ENCODE measurements at regions not wholly inside any gene's neighbourhood (a gene's known extent, or its start where the extent isn't known, plus 50 kb on each side); places are given as distances from the start of the nearest gene placed in this dataset.

DNA sequence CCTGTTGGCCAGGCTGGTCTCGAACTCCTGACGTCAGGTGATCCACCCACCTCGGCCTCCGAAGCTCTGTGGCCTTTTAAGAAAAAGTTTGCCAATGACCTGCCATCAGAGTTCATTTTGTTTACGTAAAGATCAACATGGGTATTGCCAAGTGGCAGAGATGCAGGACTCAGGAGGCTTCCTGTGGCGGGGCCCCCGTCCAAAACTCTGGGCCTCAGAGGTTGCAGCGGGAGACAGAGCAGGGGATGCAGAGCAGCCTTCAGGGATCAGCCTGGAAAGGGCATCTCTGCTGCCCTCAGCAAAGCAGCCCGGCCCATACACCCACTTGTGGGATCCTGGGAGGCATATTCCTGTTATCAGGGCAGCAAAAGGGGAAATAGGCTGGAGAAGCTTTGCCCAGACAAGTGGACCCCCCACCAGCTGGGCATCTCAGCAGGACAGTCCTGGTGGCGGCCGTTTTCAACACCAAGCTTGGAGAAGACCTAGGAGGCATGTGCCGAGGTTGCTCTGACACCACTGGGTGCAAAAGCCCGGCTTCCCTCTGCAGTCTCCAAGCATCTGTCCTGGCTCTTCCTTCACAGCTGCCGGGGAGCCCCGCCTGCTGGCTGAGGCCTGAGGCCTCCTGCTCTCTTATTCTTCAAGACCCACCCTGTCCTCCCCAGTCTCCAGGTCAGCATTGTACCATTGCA lies 1152.4 kb downstream of the BRD1 start:
- no peak for DNase-seq (ENCODE audit: low read depth)

DNA sequence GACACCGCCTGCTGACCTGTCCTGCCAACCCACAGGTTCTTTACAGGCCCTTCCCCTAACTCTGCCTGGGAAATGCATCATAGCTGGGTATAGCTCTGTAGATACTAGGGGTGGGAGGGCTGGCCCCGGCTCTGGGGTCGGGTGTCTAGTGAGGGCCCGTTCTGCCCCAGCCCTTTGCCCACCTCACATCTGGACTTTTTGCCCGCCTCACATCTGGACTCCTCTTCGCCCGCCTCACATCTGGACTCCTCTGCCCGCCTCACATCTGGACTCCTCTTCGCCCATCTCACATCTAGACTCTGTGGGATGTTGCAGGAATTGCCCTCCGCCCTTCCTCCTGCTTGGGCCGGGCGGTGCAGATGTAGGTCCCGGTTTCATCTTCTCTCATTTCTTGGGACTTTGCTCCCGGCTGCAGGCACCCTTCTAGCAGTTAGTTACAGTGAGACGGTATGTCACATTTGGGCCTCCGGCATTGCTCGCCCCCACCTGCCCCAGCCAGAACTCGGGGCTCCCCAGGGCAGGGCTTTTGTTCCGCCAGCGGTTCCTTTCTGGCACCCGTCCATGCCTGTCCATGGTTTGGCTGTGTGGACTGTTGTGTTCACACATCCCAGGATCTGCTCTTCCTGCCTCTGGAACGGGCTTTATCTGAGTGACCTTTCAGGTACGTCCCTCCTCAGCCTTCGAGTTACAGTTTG lies 1153.7 kb downstream of the BRD1 start:
- DNase-seq (ENCODE audit: low read depth): no peak

GRCh38 chr22:48672387-48672786 lies 1155.3 kb downstream of the BRD1 start:
- no peak for DNase-seq (ENCODE audit: low read depth)

DNA sequence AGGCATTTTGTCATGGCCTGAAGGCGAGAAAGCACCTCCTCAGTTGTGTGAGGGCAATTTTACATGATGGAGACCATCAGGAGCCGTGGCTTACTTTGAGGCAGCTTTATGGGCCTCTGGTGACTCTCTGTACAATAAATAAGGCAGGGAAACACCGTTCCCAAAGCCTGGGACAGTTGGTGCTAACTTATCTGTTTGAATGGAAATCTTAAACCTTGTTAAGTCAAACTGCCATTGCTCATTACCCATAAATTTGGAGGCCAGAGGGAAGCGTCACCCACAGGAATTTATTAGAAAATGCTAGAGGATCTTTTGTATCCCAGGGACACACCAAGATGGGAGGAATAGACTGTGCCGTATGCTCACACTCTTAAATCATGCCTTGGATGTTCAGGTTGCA lies 1156.9 kb downstream of the BRD1 start:
- no peak for DNase-seq (ENCODE audit: low read depth)

DNA sequence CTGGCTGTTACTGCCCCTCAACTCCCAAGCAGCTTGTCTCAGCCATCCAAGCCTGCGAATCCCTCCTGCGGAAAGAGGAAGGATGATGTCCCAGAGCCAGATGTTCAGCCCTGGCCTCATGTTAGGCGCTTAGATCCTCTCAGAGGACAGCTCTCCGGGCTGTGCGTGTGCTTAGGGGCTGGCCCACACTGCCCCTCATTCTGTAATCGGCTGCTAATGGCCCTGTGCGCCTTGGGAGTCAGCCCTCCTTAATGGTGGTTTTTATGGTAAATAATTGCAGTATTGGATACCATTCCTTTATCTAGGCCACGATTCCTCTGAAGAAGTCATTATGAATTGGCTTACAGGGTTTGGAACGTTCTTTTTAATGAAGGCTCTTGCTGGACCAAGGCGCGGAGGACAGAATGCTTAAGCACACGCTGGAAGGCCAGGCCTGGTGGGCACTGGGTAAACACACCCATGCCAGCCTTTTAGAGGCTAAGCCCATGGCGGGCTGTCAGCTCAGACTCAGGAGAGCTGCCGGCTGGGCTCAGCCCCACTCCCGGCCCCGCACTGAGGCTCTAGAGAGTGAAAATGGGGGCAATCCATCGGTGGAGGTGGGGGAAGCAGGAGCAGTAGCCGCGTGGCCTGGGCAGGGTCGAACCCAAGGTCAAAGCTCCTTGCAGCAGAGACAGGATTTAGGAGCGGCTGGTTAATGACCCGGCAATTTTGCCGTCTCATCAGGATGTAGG lies 1157.5 kb downstream of the BRD1 start:
- DNase-seq (ENCODE audit: low read depth): no peak

DNA sequence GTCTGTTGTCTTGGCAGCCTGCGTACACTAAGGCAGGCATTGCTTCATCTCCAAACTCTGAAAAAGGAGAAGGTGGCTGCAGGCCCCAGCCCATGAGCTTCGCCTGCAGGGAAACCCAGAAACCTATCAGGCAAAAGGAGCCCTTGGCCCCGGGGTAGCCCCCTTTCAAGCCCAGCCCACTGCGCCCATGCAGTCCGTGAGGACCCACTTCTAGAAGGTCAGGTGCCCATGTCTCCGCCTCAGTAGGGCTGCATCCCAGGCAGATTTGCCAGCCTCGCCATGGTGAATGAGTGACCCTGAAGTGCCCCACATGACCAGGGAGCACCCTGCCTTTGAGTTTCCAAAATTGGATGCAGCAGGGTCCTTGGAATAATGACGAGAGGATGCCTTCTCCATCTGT lies 1158.4 kb downstream of the BRD1 start:
- no peak for DNase-seq (ENCODE audit: low read depth)

- no peak for DNase-seq (ENCODE audit: low read depth)
These were observed 1160.4 kb downstream of the BRD1 start for GRCh38 chr22:48667289-48667688.

GRCh38 chr22:48666620-48667019 lies 1161.1 kb downstream of the BRD1 start:
- no peak for DNase-seq (ENCODE audit: low read depth)

GRCh38 chr22:48665311-48665995 lies 1162.2 kb downstream of the BRD1 start:
- no peak for DNase-seq (ENCODE audit: low read depth)

- no peak for DNase-seq (ENCODE audit: low read depth)
These were observed 1163.1 kb downstream of the BRD1 start for GRCh38 chr22:48664586-48664985.

DNA sequence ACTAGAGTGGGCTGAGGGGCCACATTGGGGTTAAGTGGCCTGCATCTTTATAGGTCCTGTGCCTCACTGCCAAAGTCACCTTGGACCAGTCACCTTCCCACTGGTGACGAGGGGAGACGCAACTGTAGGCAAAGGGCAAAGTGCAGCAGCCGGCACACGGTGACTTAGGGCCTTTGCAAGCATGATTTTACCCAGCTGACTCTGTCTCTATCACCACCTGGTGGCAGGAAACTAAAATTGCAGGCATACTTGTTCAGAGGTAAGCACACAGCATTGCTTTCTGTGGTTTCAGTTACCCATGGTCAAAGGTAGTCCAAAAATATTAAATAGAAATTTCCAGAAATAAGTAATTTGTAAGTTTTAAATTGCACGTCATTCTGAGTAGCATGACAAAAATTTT lies 1164.4 kb downstream of the BRD1 start:
- DNase-seq (ENCODE audit: low read depth): no peak

- no peak for DNase-seq (ENCODE audit: low read depth)
These were observed 1165.1 kb downstream of the BRD1 start for GRCh38 chr22:48662476-48663135.

GRCh38 chr22:48661984-48662383 lies 1165.7 kb downstream of the BRD1 start:
- no peak for DNase-seq (ENCODE audit: low read depth)

GRCh38 chr22:48660790-48661740 lies 1166.6 kb downstream of the BRD1 start:
- DNase-seq (ENCODE audit: low read depth): no peak

DNA sequence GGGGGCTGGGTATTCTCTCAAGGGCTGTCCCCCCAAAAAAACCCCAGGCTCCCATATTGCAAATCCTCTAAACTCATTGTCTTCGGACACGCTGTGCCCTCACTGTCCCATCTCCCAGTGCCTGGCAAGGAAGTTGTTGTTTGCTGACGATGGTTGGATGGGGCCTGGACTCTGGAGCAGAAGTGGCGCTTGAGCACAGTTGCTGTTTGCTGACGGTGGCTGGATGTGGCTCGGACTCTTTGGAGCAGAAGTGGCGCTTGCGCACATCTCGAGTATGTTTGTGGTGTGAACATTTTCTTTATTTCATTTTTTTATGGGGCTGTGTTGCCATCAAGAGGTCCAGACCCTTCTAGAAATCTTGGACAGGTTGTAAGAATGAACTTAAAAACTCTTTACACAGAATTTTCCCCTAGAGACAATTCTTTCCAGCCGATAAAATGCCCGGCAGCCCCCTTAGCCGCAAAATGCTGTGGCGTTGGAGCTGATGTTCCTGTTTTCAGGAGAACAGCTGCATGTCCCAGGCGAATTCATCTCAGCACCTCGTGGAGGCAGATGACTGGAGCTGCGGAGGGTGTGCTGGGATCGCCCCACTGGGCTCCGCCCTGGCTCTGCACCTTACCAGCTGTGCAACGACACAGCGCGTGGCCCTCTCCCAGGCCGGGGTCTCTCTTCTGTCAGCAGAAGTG lies 1167.4 kb downstream of the BRD1 start:
- DNase-seq (ENCODE audit: low read depth): no peak

- no peak for DNase-seq (ENCODE audit: low read depth)
These were observed 1168.2 kb downstream of the BRD1 start for GRCh38 chr22:48659404-48659996.

- no peak for DNase-seq (ENCODE audit: low read depth)
These were observed 1168.8 kb downstream of the BRD1 start for GRCh38 chr22:48658871-48659270.

DNA sequence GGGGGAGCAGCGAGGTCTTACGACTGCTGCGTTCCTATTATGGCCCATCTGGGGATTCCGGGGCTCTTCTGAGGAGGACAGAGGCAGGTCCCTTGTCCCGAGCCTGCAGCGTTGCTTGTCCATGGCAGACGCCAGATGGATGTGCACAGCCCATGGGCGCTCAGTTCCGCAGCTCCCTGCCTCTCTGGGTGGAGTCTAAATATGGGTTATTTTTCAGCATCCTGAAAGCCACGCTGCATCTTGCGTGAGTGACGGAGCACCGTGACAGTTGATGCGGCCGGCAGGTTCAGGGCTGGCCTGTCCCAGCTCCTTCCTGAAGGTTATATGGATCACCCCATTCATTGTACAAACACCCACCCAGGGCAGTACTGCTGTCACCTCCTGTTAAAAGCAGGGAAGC lies 1169.4 kb downstream of the BRD1 start:
- no peak for DNase-seq (ENCODE audit: low read depth)

- no peak for DNase-seq (ENCODE audit: low read depth)
These were observed 1173.2 kb downstream of the BRD1 start for GRCh38 chr22:48654492-48654891.

- no peak for DNase-seq (ENCODE audit: low read depth)
These were observed 1173.7 kb downstream of the BRD1 start for GRCh38 chr22:48653929-48654328.

Measured in activated T-helper 1 cell treated with Interleukin-2 at 50 U/mL for 16 hours (primary cell).